ENCODE measurements at regions not wholly inside any gene's neighbourhood (a gene's known extent, or its start where the extent isn't known, plus 50 kb on each side); places are given as distances from the start of the nearest gene placed in this dataset.

- intact Hi-C loops (cut with DNase I; ENCODE audit: low total_unique reads): no loop called here
- H3K36me3 ChIP-seq: no peaks in the 10 kb centered on the region
- no peak for DNase-seq
- H3K27ac ChIP-seq: no peak overlapping the region
- H3K9me3 ChIP-seq: no peaks in the 10 kb centered on the region
- TF ChIP-seq POLR2A (IDR thresholded peaks at IDR 0.05) (no peak), CTCF (IDR thresholded peaks at IDR 0.05) (no peak)
- no peaks in the 10 kb centered on the region for H3K4me1 ChIP-seq
- no peak overlapping the region for H3K4me3 ChIP-seq
- no peaks in the 10 kb centered on the region for H3K27me3 ChIP-seq
Observed at GRCh38 chrX:46209037-46209436, 336.2 kb downstream of the ZNF674 start.

DNA sequence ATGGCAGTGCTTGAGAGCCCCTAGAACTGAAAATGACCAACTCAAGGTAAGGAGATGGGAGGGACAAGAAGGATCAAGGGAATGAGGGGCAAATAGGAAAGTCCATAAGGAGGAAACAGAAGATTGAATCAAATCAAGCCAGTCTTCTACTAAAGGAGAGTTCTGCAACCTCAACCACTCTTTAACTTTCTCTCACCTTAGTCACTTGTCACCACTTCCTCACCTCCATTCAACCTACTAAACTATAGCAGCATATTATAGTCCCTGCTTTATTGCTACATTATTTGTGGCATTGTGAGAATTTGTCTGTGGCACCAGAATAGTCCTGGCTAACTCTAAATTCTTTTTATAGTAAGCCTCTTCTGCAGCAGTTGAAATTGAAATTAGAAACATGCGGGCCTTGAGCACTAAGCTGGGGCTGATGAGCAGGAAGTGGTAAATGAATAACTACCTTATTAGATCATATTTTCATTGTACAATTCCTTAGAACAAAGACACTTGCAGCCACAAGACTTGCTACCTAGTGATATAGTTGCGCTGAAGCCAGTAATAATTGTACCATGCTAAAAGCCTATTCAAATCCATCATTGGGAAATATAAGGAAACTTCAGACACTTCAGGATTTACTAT is 336.9 kb downstream of the ZNF674 start:
- intact Hi-C loops (cut with DNase I; ENCODE audit: low total_unique reads): no loop called here
- Histone ChIP-seq H3K36me3 (no peaks in the 10 kb centered on the region), H3K9me3 (no peaks in the 10 kb centered on the region), H3K27ac (no peak overlapping the region), H3K4me1 (no peaks in the 10 kb centered on the region), H3K4me3 (no peak overlapping the region), H3K27me3 (no peaks in the 10 kb centered on the region)
- TF ChIP-seq CTCF (IDR thresholded peaks at IDR 0.05) (no peak), POLR2A (IDR thresholded peaks at IDR 0.05) (no peak)
- DNase-seq: no peak

GRCh38 chrX:46204721-46205422 is 340.3 kb downstream of the ZNF674 start:
- no peak overlapping the region for H3K27ac ChIP-seq
- no peaks in the 10 kb centered on the region for H3K9me3 ChIP-seq
- TF ChIP-seq POLR2A (IDR thresholded peaks at IDR 0.05) (no peak), CTCF (IDR thresholded peaks at IDR 0.05) (no peak)
- H3K4me3 ChIP-seq: no peak overlapping the region
- no peaks in the 10 kb centered on the region for H3K27me3 ChIP-seq
- no peak for DNase-seq
- H3K36me3 ChIP-seq: no peaks in the 10 kb centered on the region
- H3K4me1 ChIP-seq: no peaks in the 10 kb centered on the region
- intact Hi-C loops (cut with DNase I; ENCODE audit: low total_unique reads): no loop called here

- peak overlapping the region in 1 of 2 donors; percentile 30 for H3K27ac ChIP-seq
- TF ChIP-seq POLR2A (IDR thresholded peaks at IDR 0.05) (no peak), CTCF (IDR thresholded peaks at IDR 0.05) (no peak)
- no peaks in the 10 kb centered on the region for H3K4me1 ChIP-seq
- no peak overlapping the region for H3K4me3 ChIP-seq
- no peak for DNase-seq
- intact Hi-C loops (cut with DNase I; ENCODE audit: low total_unique reads): no loop called here
- no peaks in the 10 kb centered on the region for H3K36me3 ChIP-seq
- H3K27me3 ChIP-seq: no peaks in the 10 kb centered on the region
- H3K9me3 ChIP-seq: no peaks in the 10 kb centered on the region
Observed at GRCh38 chrX:46202733-46203514, 342.3 kb downstream of the ZNF674 start.

DNA sequence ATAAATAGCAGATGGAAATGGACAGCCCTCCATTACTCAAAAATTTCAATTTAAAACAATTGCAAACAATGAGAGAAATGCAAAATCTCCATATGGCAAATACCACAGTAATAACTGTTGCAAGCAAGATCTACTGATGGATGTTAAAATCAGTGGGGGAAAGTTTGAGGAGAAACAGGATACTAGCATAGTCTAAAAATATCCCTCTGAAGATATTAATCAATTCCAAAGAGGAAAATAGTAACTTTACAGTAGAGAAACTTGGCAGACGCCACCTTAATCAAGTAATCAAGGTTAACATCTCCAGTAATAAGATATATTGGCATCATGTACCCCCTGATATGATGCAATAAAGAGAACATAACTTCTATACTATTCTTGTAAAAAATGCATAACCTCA is 344.8 kb downstream of the ZNF674 start:
- Histone ChIP-seq H3K36me3 (no peaks in the 10 kb centered on the region), H3K27me3 (no peaks in the 10 kb centered on the region), H3K4me3 (no peak overlapping the region), H3K27ac (no peak overlapping the region), H3K4me1 (no peaks in the 10 kb centered on the region), H3K9me3 (no peaks in the 10 kb centered on the region)
- no peak for TF ChIP-seq POLR2A (IDR thresholded peaks at IDR 0.05)
- no peak for TF ChIP-seq CTCF (IDR thresholded peaks at IDR 0.05)
- DNase-seq: no peak
- intact Hi-C loops (cut with DNase I; ENCODE audit: low total_unique reads): no loop called here
